ENCODE measurements at regions not wholly inside any gene's neighbourhood (a gene's known extent, or its start where the extent isn't known, plus 50 kb on each side); places are given as distances from the start of the nearest gene placed in this dataset.
A peak's percentile ranks its signal among the peaks of the same experiment; 100 is the strongest.

DNA sequence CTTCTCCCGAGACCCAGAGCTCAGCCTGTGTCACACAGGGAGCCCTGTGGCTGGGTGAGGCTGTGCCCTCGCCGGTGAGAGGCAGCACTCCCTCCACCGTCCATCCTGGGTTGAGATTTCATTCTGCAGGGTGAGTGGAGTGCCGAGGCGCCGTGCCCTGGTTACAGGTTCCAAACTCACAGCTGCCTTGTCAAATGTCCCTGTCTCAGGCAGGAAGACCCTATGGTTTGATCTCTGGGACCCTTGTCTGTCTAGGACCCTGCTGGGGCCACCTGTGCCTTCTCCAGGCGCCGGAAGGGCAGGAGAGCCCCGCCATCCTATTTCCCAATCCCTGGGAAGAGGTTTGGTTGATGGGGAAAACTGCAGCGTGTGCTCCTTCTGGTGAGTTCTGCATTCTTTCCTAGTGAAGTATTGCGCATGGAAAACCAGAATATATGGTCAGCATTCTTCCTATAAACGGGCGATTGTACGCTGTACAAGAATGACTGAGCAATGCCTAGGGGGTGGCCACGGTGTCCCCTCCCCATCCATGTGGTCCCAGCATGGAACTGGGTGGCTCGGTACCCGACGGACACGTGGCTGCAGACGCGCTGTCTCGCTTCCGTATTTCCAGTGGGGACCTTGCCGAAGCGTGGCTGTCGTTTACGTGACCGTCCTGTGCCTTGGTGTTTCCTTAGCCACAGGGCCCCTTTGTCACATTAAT, 95.9 kb upstream of the COL5A1 start:
- Histone ChIP-seq H3K36me3 (no peaks in the 10 kb centered on the region), H3K27me3 (no peaks in the 10 kb centered on the region), H3K9me3 (no peaks in the 10 kb centered on the region), H3K27ac (peak overlapping the region; percentile 67 to 76 (median 72)), H3K4me3 (no peak overlapping the region), H3K4me1 (peaks cover 0 to 11% (median 2%) of the 10 kb centered on the region in 4 donors)
- no peak for DNase-seq
- in situ Hi-C loops (cut with MboI; ENCODE audit: low pct_ligation_motif_present in 1 of 4, low pct_unique_long_range_greater_than_20kb in 1 of 4, low sequenced_read_pairs in 3 of 4) (no loop called here), intact Hi-C loops (cut with DNase I; ENCODE audit: low total_unique reads) (no loop called here)
- 69 to 80% methylated on average over 1 to 29 of the region's 29 CpGs for WGBS, 2 donors (ENCODE audit: low coverage in 1 of 2)
- TF ChIP-seq POLR2A (IDR thresholded peaks at IDR 0.05) (no peak), POLR2AphosphoS5 (IDR thresholded peaks at IDR 0.05) (peak; percentile 36 to 45 (median 45))

DNA sequence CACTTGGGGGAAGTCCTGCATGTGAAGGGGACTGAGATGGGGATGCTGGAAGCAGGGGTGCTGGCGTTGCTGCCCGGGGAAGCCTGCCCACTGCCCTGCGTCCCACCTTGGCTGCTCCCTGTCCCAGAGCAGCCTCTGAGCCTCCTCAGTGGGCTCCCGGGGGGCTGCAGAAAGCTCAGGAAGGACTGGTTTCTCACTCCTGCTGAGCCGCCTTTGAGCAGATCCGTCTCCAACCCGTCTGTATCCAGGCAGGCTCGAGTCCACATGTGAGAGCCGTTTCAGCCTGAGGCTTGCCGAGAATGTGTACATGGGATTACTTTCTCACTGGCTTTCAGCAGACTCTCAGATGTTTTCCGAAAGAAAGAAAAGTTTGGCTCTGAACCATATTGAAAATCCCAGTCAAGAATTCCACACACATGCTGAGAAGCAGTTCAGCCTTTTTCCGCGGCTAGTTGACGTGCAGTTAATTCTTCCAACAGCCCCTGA, 95.3 kb upstream of the COL5A1 start:
- H3K4me1 ChIP-seq: peaks cover 0 to 11% (median 2%) of the 10 kb centered on the region in 4 donors
- no peak overlapping the region for H3K4me3 ChIP-seq
- H3K9me3 ChIP-seq: no peaks in the 10 kb centered on the region
- TF ChIP-seq POLR2AphosphoS5 (IDR thresholded peaks at IDR 0.05) (no peak), EP300 (IDR thresholded peaks at IDR 0.05; ENCODE audit: low read depth) (no peak), POLR2A (IDR thresholded peaks at IDR 0.05) (no peak)
- TF ChIP-seq, protein P1, sequence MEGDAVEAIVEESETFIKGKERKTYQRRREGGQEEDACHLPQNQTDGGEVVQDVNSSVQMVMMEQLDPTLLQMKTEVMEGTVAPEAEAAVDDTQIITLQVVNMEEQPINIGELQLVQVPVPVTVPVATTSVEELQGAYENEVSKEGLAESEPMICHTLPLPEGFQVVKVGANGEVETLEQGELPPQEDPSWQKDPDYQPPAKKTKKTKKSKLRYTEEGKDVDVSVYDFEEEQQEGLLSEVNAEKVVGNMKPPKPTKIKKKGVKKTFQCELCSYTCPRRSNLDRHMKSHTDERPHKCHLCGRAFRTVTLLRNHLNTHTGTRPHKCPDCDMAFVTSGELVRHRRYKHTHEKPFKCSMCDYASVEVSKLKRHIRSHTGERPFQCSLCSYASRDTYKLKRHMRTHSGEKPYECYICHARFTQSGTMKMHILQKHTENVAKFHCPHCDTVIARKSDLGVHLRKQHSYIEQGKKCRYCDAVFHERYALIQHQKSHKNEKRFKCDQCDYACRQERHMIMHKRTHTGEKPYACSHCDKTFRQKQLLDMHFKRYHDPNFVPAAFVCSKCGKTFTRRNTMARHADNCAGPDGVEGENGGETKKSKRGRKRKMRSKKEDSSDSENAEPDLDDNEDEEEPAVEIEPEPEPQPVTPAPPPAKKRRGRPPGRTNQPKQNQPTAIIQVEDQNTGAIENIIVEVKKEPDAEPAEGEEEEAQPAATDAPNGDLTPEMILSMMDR (IDR thresholded peaks at IDR 0.05): no peak
- intact Hi-C loops (cut with DNase I; ENCODE audit: low total_unique reads): no loop called here
- H3K27ac ChIP-seq: peak overlapping the region; percentile 67 to 76 (median 72)
- no peaks in the 10 kb centered on the region for H3K27me3 ChIP-seq
- in situ Hi-C loops (cut with MboI; ENCODE audit: low pct_ligation_motif_present in 1 of 4, low pct_unique_long_range_greater_than_20kb in 1 of 4, low sequenced_read_pairs in 3 of 4): no loop called here
- no peaks in the 10 kb centered on the region for H3K36me3 ChIP-seq
- 60% methylated on average over 14 of the region's 14 CpGs; no CpG with 5 or more reads in 1 of the 2 donors for WGBS, 2 donors (ENCODE audit: low coverage in 1 of 2)
- no peak for DNase-seq

DNA sequence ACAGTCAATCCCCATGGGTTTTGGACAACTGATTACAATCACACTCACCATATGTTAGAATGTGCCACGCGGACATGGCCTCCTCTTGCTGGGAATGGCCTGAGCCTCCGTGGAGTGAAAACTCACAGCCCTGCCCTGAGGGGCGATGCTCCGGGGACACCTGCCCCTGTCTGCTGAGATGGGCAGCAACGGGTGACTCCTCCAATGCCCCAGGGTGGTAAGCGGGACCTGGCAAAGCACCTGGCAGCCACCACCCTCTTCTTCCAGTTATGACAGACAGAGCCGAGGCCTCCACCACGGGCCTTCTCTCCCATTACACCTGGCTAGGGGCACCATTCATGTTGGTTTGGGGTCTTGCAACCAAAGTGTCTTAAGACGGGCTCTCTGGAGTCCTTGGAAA, 94.9 kb upstream of the COL5A1 start:
- Histone ChIP-seq H3K9me3 (no peaks in the 10 kb centered on the region), H3K4me1 (peaks cover 0 to 11% (median 2%) of the 10 kb centered on the region in 4 donors), H3K36me3 (no peaks in the 10 kb centered on the region), H3K27me3 (no peaks in the 10 kb centered on the region), H3K4me3 (no peak overlapping the region), H3K27ac (peak overlapping the region; percentile 67 to 76 (median 72))
- in situ Hi-C loops (cut with MboI; ENCODE audit: low pct_ligation_motif_present in 1 of 4, low pct_unique_long_range_greater_than_20kb in 1 of 4, low sequenced_read_pairs in 3 of 4): no loop called here
- DNase-seq: no peak
- no peak for TF ChIP-seq POLR2A (IDR thresholded peaks at IDR 0.05)
- no peak for TF ChIP-seq POLR2AphosphoS5 (IDR thresholded peaks at IDR 0.05)
- no peak for TF ChIP-seq EP300 (IDR thresholded peaks at IDR 0.05; ENCODE audit: low read depth)
- TF ChIP-seq, protein P1 (IDR thresholded peaks at IDR 0.05): no peak
- intact Hi-C loops (cut with DNase I; ENCODE audit: low total_unique reads): no loop called here
- 91 to 100% methylated on average over 3 to 10 of the region's 10 CpGs for WGBS, 2 donors (ENCODE audit: low coverage in 1 of 2)

DNA sequence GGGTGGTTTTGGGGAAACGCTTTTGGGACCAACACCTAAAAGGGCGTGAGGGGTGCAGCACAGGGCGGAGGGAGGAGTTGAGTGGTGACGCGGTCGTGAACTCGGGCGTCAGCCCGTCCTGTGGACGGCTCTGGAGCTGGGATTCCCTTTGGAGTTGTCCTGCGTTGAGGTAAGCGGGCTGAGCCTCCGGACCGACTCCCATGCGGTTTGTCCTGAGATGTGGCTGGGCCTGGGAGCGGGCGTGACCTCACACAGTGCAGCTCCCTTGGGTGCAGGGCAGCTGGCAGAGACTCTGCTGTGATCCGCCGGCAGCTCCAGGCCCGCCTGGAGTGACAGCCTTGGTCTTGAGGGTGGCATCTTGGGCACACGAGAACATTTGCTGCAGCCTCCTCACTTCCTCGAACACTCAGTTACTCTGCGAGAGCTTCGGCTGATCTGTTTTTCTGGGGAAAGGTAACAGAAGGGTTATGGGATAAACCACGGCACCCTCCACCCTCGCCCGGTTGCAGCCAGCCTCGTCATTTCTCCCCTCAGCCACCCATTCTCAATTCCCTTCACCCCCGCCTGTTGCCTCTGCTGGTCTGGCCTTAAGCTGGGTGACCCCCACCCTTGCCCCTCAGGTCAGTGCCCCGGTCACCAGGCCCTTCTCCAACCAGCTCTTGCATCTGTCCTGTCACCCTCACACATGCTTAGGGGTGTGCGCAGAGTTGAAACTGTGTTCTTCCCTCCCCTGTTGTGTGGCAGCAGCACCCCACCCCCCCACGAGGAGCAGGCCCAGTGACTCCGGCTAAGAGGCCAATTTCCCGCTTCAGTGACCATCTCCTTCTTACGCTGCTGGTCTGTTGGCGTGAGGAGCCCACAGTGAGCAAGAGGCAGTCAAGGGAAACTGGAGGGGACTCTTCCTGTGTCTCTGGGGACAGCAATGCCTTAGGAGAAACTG, 94.2 kb upstream of the COL5A1 start:
- in situ Hi-C loops (cut with MboI; ENCODE audit: low pct_ligation_motif_present in 1 of 4, low pct_unique_long_range_greater_than_20kb in 1 of 4, low sequenced_read_pairs in 3 of 4): no loop called here
- Histone ChIP-seq H3K4me1 (peaks cover 0 to 16% (median 4%) of the 10 kb centered on the region in 4 donors), H3K4me3 (no peak overlapping the region), H3K36me3 (no peaks in the 10 kb centered on the region), H3K27me3 (no peaks in the 10 kb centered on the region), H3K27ac (peak overlapping the region in 1 of 4 donors; percentile 75), H3K9me3 (no peaks in the 10 kb centered on the region)
- TF ChIP-seq EP300 (IDR thresholded peaks at IDR 0.05; ENCODE audit: low read depth) (no peak), POLR2A (IDR thresholded peaks at IDR 0.05) (no peak), POLR2AphosphoS5 (IDR thresholded peaks at IDR 0.05) (no peak)
- TF ChIP-seq, protein P1 (IDR thresholded peaks at IDR 0.05): no peak
- no peak for DNase-seq
- intact Hi-C loops (cut with DNase I; ENCODE audit: low total_unique reads): no loop called here
- WGBS, 2 donors (ENCODE audit: low coverage in 1 of 2): 73 to 85% methylated on average over 3 to 36 of the region's 36 CpGs

All from transverse colon (tissue), 4 donors.